IMR-90 (cell line): ENCODE measurements at regions not wholly inside any gene's neighbourhood (a gene's known extent, or its start where the extent isn't known, plus 50 kb on each side); places are given as distances from the start of the nearest gene placed in this dataset.

Experiments
- CTCF ChIP-seq: conservative IDR thresholded peaks from 2 replicates; pipeline ENCODE4 v1.5.1; 2012; ENCODE audit warnings: mild to moderate bottlenecking, low read depth, low read length, improper control_type of control experiment
- NFE2L2 ChIP-seq: fragments of 150-350 bp; IDR thresholded peaks from 2 replicates; pipeline ENCODE4 v1.6.1; 2016; ENCODE audit warnings: low read depth, mild to moderate bottlenecking, low read length
- POLR2A ChIP-seq: IDR thresholded peaks from 2 replicates; pipeline ENCODE4 v1.6.1; 2012; ENCODE audit warnings: mild to moderate bottlenecking, low read depth, low read length
- SMC3 ChIP-seq: fragments of 150-350 bp; IDR thresholded peaks from 2 replicates; pipeline ENCODE4 v1.6.1; 2016; ENCODE audit warnings: low read depth, mild to moderate bottlenecking, antibody characterized with exemption, low read length, moderate library complexity

- no peak for TF ChIP-seq CTCF
- no peak for TF ChIP-seq SMC3
- no peak for TF ChIP-seq NFE2L2
- no peak for TF ChIP-seq POLR2A
Observed at GRCh38 chr3:152710549-152710948, 124.4 kb upstream of the P2RY1 start.
